GM19455 (cell line): ENCODE measurements at regions not wholly inside any gene's neighbourhood (a gene's known extent, or its start where the extent isn't known, plus 50 kb on each side); places are given as distances from the start of the nearest gene placed in this dataset.

Source experiments
- ATAC-seq: cut with Tn5 transposase; IDR thresholded peaks from one replicate; pipeline ENCODE4 v1.9.1; 2021; ENCODE audit not compliant: unreplicated experiment

DNA sequence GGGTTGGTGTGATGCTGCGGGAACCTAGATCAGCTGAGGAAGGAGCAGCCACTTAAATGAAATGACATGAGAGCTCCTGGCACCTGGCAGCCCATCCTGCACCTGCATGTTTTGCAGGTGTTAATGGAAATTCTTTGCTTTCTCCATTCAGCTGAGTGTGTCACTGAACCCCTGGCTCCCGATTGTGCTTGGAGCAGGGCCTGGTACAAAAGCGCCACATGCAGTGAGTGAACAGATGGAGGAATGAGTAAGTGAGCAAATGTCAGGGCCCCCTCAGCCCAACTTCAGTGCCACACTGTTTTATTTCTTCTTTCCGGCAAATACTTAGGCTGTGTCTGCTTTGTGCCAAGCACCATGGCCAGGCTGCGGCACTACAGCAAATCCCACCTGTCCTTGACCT is 132.2 kb downstream of the ASB7 start:
- ATAC-seq = no peak

DNA sequence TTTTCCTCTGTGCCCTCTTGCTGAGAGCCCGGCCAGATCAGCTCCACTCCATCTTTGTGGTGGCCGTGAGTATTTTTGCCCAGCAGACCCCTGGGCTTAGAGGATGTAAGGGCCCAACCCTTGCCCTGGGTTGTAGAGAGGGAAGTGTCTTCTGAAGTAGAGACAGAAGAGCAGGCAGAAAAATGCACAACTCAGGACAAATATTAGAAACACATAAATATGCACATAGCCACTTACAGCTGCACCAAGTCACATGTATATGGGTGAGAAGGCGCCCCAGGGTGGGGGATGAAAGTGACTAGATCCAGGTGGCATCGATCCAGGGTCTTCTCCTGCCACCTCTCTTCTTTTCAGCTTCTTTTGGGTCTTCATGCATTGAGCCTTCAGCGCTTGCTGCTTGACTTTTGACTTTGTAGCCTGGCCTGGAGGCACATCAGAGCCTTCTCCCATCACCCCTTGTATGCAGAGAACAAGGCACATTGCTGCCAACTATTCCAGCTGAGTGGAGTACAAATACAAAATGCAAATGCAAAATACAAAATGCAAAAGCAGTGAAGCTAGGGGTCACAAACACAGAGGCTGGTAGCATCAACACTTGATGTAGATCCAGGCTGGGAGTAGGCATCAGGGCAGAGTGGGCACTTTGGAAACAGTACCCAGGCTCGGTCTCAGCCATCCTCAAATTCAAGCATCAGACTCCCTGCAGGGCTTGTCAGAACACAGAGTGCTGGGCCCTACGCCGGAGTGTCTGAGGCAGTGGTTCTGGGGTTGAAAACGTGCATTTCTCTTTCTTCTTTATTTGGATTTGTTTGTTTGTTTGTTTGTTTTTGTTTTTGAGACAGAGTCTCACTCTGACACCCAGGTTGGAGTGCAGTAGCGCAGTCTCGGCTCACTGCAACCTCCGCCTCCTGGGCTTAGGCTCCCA is 133.0 kb downstream of the ASB7 start:
- ATAC-seq = no peak

DNA sequence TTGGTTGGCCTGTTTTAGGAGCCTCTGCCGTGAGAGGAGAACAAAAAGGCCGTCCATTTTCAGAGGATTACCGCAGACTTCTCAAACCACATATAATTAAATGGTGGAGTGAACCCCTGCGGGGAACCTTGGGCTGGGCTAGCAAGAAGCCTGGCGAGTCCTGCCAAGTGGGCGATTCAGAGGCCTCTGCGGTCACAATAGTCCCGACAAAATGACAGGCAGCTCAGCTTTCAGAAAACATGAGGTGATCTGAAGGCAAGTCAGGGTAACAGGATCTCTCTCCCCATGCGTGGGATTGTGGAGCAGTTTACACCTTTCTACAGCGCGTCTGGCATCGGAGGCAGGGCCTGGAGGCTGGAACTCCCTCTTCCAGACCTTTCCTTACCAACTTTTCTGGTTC is 134.8 kb downstream of the ASB7 start:
- no peak for ATAC-seq

DNA sequence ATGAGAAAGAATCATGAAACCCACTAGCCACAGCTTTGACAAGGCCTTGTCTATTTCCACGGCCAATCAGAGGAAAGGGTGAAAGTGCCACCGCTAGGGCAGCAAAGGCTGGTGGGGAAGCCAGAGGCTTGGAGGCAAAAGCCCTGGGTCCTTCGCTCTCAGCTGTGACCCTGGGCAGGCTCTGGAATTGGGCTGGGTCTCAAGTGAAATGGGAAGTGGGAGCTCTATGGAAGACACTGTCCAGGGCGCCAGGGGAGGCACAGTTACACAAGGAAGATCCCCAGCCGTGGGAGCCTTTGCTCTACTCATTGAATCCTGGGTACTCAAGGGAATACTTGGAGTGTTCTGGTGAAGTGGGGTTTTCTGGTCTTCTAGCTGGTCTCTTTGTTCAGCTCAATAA is 136.2 kb downstream of the ASB7 start:
- no peak for ATAC-seq

DNA sequence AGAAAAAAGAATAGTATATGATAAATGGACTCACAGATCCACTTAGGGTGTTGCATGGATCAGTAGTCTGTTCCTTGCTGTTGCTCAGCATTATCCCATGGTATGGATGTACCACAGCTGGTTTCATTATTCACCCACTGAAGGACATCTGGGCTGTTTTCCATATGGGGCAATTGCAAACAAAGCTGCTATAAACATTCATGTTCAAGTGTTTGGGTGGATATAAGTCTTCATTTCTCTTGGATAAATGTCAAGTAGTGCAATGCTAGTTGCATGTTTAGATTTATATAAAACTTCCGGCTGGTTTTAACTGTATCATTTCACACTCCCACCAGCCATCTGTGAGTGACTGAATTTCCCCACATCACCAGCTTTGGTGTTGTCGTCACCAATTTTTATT is 137.7 kb downstream of the ASB7 start:
- ATAC-seq = no peak

DNA sequence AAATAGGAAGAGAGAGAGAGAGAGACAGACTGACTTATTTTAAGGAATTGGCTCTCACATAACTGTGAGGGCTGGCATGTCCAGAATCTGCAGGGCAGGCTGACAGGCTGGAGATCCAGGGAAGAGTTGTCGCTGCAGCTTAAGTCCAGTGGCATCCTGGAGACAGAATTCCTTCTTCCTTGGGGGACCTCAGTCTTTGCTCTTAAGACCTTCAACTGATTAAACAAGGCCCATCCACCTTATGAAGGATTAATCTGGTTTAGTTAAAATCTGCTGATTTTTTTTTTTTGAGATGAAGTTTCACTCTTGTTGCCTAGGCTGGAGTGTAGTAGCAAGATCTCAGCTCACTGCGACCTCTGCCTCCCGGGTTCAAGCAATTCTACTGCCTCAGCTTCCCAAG is 128.0 kb upstream of the ALDH1A3 start:
- no peak for ATAC-seq

DNA sequence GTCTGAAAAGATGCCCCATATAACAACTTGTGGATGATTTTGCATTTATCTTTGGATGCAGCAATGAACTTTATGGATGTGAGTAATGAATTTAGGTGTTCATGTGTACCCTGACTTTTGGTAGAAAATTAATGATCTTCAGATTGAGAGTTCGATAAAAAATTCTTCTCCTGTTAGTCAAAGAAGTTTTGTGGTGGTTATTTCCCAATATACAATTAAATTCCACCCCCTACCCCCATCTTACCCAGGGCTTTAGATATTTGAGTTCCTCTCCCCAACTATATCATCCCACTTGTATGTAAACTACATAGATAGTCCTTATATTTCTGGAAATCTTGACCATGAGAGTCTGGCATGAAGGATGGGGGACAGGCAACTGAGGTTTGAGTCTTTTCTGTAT is 126.1 kb upstream of the ALDH1A3 start:
- ATAC-seq = no peak

DNA sequence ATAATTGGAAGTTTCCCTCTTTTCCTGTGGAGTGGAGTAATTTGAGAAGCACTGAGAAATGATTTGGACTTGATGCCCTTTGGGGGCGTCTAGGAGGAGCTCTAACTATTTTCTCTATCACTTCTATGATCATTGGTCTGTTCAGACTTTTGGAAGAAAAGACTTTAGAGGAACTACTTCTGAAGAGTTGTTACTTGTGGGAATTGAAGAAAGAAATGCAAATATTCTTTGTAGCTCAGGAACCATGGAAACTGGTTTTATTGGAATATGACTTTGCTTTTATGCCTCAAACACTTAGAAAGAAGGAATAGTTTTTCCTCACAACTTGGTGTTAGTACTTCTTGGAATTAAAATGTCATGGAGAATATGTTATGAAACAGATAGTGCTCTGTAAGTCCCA is 122.0 kb upstream of the ALDH1A3 start:
- ATAC-seq = no peak

DNA sequence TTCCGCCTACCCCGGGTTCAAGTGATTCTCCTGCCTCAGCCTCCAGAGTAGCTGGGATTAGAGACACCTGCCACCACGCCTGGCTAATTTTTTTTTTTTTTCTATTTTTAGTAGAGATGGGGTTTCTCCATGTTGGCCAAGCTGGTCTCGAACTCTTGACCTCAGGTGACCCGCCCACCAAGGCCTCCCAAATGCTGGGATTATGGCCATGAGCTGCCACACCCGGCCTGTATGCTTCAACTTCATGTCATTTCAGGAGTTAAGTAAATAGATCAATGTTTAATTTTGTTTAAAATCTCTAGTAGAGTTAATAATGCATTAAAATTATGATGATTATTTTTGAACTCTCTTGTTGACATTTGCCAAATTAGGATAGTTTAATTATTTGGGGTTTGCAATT is 121.1 kb upstream of the ALDH1A3 start:
- no peak for ATAC-seq

DNA sequence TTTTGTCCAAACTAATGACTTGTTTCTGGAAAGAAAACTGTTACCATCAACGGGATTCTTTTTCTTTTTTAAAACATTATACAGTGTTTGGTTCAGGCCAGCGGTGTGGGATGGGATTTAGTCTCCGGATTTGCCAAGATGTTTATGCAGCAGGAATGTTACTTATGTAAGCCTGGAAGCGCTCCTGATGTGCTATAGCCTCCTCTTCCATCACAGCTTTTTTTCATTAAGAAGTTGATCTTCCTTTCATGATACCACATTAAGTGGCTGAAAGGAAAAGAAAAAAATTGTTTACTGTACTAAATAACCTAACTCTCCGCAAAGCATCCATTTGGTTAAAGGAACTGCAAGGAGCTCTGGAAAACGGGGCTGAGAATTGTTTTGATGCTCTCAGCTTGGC is 120.5 kb upstream of the ALDH1A3 start:
- ATAC-seq = no peak

DNA sequence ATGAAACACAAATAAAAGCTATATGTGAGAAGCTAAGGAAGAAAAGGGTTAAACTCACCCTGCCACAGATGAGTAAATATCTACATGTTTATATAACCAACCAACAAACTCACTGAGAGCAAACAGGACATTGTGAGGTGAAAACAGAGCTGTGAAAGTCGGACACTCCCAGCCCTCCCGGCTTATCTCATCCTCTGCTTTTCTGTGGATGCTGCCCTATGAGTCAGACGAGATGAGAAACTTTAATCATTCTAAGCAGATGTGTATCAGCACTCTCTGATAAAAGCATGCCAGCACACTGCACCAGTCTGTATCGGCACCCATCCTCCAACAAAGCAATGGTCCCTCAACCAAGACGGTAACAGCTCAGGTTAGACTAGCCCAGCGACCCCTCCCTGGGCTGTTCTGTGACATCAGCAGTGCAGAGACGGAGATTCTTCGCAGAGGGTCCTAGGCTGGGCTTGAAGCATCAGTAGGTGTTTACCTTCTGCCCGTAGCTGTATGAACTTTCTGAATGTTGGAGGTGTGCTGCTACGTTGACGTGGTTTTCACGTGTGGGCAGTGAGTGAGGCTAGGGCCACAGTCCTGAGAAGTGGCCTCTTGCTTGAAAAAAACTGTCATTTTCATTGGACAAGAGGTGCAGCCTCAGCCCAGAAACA is 119.8 kb upstream of the ALDH1A3 start:
- ATAC-seq = no peak

DNA sequence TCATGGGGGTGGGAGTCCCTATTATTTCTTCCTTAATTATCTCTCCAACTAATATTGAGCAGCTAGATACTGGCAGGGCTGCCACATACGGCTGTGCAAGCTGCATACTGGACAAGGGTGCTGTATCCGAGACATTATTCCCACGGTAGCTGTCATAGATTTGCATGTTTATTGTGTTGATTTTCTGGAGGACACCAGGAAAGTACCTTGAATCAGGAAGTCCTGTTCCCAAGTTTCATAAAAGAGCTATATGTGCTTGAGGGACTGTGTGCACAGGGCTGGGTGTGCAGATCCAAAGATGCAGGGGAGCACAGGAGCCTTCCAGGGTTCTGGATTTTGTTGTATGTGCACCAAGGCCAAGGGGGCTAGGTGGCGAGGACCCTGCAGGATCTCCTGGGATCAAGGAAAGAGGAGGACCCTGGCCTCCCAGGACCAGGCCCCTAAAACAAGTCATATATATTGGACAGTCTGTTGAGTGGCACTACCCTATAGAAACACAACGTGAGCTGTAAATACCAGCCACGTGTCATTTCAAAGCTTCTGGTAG is 119.2 kb upstream of the ALDH1A3 start:
- no peak for ATAC-seq

DNA sequence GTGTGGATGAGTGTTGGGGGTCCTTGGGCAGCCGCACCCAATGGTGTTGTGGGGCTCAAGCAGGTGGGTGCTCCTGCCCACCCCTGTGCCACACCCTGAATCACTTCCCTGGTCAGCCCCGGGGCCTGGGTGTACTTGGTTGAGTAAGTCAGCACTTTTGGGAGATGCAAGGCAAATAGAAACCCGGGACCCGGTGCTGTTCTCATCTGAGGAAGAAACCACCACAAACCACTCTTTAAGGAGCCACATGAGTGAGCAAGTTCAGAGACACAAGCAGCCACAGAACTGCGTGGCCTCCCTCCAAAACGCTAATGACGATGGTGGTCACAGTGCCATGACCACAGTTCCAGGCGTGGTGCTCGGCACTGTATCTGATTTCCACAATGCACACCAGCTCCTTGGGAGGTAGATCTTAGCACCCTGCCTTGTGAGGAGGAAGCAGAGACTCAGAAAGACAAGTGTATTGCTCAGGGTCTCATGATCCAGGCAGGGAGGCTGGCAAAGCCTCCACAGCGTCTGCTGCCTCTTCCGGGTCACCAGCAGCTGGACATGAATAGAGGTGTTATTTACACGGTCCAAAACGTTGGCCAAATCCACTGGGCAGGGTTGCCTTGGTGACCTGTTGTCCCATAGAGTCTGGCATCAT is 118.2 kb upstream of the ALDH1A3 start:
- no peak for ATAC-seq

DNA sequence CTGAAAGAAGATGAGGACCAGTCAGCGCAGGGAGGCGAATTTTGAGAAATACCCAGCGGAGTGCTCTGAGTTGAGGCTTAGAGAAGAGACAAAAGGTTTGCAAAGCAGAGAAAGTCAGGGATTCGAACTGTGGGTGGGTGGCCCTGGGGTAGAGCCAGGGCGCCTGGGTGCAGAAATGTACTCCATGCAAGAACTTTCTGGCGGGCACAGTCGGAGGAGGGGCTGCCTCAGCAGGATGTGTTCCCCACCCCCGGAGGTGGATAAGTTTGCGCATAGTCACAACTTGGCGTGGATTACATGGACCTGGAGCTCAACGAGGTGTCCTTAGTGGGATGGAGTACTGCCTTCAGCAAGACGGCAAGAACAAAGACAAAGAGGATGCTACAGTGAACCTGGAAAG is 117.3 kb upstream of the ALDH1A3 start:
- no peak for ATAC-seq

DNA sequence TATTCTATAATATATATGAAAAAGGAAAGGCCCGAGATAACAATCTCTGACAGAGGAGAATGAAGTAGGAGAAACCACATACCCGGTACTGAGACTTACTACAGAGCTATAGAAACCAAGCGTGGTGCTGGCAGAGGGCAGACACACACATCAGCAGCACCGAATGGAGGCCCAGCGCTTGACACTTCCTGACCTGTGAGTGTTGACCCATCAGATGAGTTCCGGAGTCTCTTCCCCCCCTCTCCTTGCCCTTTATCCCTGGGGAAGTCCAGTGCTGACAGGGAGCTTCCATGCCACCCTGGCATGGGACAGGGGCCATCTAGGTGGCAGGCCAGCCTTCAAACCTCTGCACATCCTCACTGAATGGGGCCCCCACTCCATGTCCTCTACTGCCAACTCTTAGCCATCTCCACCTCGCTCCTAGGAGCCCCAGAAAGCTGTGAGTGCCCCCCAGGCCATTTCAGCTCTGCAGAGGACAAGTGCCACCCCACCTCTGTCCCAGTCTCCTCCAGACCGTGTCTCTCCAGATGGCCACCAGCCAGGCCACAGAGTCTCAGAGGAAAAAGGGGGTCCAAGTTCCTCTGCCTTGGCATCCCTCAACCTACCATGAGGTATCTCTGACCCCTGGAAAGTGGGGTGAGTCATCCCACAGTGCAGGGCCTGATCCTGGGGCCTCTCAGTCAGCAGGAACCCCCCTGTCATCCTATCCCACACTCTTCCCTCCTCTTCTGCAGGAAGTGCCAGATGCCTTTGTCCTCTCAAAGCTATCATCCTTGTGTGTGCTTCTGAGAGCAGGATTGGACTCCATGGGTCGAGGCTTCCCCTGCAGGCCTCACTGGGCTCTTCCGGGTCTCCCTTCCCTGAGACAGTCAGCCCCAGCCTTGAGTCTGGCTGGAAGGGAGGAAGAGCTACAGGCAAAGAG is 116.5 kb upstream of the ALDH1A3 start:
- ATAC-seq = no peak

DNA sequence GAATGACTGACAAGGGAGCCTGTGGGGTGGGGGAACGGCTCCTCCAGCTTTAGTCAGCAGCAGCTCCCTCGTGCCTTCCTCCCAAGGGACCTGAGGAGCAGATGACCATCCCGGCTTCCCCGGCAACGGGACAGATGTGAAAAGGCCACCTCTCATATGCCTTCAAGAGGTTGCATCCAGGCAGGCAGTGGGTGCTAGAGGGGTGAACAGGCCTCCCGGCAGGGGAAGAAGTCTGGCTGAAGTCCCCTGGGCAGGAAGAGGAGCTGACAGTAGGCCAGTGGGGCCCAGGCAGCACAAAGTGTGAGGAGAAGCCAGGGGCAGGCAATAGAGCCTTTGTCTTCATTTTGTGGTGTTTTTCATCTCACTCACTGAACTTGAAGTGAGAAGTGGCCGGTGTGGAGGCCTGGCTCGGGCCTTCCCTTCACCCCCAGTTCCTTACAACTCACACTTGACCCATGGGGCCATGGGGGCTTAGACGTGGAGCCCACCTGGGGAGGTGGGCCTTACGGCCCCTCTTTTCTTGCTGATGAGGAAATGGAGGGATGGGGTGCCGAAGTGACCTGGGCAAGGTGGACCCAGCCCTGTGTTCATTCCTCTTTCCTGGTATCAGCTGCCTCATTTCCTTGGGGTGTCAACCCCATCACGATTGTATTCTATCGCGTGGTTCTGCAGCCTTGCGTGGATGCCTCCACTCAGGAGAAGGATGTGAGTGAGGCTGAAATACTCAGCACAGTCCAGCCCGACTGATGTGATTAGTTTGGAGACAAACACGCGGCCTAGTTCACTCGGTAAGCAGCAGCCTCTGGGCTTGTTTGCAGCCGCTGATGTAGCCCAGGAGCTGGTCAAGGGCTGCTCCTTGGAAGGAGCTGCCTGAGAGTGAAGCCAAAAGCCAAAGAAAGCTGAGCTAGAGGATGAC is 115.5 kb upstream of the ALDH1A3 start:
- ATAC-seq = no peak

DNA sequence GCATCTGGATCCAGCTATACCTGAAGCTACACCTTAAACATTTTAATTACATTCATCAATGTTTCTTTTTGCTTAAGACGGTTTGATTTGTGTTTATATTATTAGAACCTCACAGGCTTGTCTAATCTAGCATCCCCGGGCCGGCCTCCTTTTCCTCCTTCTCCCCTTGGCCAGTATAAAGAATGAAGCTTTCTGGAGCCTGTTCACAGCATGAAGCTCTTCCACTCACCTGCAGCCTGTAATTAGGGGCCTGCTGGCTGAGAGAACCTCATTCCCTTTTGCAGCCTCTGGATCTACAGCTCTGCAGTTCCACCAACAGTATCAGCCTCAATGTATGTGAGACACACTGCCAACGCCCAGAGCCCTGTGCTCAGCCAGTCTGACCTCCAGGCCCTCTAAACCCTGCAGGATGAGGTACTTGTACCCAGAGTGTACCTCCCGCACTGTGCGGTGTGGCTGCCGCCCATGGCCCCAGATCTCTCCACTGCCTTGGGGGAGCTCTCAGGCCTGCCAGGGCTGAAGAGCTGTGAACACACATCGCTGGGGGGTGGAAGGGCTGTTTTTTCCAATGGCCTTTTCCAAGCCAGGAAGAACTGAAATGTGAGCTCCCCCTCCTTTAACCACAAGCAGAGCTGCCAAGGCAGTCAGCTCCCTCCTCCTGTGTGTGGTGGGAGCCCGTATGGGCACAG is 114.7 kb upstream of the ALDH1A3 start:
- ATAC-seq = no peak

DNA sequence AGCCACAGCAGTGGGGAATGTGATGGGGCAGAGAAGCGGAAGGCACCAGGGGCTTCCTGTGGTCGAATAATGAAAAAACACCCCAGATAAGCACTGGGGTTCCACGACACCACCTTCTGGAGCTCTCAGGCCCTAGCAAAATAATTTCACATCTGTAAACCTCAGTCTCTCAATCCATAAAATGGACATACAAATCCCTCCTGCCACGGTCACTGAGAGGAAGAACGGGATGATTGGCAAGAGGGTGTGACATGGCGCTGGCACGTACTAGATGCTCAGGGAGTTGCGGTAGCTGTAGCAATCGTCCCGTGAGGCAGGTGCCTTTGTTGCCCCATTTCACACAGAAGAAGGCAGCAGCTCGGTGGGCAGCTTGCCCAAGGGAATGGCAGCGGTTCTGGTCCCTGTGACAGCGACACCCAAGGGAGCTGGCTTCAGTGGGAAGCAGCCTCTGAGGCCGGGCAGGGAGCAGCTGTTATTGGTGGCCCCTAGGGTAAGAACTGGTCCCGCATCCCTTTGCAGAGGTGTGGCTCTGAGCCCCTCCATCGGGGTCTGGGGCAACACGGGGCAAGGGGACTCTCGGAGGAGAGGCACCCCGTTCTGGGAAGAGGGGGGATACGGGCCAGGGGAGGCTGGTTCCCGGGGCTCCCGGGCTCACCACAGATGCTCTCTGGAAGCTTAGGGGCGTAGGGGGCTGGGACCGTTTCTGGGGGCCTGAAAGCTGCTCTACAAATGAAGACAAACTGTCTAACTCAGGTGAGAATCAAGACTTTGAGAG is 114.0 kb upstream of the ALDH1A3 start:
- ATAC-seq = no peak
